ENCODE measurements at regions not wholly inside any gene's neighbourhood (a gene's known extent, or its start where the extent isn't known, plus 50 kb on each side); places are given as distances from the start of the nearest gene placed in this dataset.

- no peak overlapping the region for H3K4me3 ChIP-seq (ENCODE audit: low read depth, low read length)
- peak; percentile 83 for DNase-seq (ENCODE audit: low read depth)
Observed at GRCh38 chr2:196275646-196276352, 104.4 kb upstream of the STK17B start.

DNA sequence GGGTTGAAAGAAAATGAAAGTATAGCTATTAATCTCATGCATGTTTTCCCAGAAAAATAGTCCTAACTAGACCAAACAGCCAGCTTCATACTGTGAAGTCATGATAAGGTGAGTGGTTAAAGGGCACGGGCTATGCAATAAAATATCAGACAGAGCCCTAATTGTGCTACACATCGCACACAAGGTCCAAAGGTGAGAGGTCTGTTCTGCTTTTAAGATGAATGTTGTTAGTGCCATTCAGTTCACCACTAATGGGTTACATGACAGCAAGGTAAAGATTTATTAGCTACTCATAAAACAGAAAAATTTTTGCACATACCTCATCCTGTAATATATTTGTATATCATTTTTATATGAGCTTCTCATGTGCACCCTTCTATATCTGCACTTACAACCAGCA, 105.0 kb upstream of the STK17B start:
- H3K4me3 ChIP-seq (ENCODE audit: low read depth, low read length) = no peak overlapping the region
- no peak for DNase-seq (ENCODE audit: low read depth)

DNA sequence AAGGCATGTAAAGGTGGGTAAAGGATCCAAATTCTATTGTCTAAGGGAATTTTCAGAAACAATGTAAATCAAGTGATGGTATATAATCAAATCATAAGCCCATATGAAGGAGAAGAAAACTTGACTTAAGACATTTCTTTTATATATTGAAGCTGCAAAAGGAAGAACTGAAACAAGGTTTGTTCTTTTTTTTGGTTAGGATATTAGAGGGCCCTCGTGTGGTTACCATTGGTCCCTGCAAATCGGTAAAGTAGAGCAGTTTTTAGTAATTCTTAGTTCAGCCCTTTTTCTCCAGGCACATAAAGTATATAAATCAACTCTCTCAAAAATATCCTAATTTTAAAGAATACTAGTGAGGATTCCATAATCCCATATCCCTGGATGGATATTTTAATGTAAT, 105.6 kb upstream of the STK17B start:
- H3K4me3 ChIP-seq (ENCODE audit: low read depth, low read length) = no peak overlapping the region
- no peak for DNase-seq (ENCODE audit: low read depth)

- H3K4me3 ChIP-seq (ENCODE audit: low read depth, low read length) = no peak overlapping the region
- DNase-seq (ENCODE audit: low read depth) = peak; percentile 46
Observed at GRCh38 chr2:196278491-196278911, 107.1 kb upstream of the STK17B start.

- DNase-seq (ENCODE audit: low read depth) = no peak
- H3K4me3 ChIP-seq (ENCODE audit: low read depth, low read length) = no peak overlapping the region
Observed at GRCh38 chr2:196279541-196279940, 108.2 kb upstream of the STK17B start.

DNA sequence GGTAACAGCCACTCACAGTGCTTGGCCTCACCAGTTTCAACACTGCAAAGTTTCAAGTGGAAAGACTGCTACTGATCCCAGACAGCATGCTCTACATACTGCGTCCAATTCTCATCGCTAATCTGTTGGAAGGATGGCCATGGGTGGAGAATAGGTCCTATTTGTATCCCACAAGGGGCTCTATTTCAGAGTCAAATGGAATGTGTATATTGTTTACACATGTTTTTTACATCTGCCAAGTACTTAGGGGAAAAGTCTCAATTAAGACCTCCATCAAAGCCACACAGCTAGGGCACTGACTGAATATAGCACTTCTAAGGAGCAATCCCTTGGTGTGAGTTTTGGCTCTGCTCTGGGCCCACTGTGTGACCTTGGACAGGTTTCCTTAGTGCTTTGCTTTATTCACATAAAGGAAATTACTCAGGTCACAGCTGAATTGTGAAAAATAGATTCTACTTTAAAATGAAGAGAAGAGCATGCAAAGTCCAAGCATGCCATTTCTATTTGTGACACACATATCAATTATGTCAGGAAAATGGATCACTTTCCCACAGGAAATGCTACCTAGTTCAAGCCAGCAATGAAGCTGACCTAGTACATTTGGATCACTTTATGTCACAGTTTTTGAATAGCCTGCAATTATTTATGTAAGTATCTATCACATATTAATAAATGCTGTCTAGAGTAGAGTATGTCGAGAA, 112.9 kb upstream of the STK17B start:
- no peak overlapping the region for H3K4me3 ChIP-seq (ENCODE audit: low read depth, low read length)

DNA sequence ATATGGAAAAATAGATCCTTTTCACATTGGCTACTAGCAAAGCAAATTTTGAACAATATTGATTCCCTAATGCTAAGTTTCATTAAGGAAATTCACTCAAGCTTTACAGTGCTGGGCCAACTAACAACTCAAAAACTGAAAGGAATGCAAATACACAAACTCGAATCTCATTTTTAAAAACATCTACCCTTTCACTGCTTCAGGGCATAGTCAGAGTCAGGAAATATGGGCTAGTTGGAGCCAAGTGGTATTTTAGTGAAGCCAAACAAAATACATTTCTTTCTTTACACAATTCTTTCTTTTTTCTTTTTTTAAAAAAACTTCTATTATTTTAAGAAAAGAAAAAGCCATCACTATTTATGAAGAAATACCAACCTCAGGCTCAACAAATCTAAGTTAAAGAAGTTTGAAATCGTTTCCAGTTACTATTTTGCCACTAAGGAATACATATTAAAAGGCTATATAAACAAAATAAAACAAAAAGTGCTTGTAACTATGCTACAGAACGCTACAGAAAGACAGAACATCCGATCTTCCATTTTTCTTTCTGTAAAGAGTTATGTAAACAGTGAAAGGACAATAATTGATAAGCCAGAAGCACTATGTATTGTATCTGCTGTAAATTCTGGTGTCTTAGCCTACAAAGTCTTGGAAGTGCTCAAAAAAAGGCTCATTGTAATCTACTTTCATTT, 113.6 kb upstream of the STK17B start:
- DNase-seq (ENCODE audit: low read depth) = no peak

More for the DNA sequence above, 112.9 kb upstream of the STK17B start:
- no peak for DNase-seq (ENCODE audit: low read depth)

DNA sequence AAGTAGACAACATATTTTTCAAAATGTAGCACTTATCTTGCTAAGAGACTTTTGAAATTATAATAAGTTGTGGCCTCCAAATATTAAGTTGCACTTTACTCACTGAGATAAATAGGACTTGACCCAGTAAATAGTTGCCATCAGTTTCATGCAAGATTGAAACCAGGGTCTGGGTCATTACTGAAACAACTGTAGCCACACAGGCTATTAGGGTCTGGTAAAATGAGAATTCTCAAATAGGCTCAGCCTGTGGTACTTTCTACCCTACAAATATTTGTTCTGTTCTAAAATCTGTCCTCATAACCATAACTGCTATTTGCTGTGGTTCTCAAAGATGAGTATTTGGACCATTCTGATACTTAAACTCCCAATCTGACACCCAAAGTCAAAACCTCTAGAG, 115.4 kb upstream of the STK17B start:
- DNase-seq (ENCODE audit: low read depth) = no peak
- no peak overlapping the region for H3K4me3 ChIP-seq (ENCODE audit: low read depth, low read length)

More for the DNA sequence above, 113.6 kb upstream of the STK17B start:
- no peak overlapping the region for H3K4me3 ChIP-seq (ENCODE audit: low read depth, low read length)

- DNase-seq (ENCODE audit: low read depth) = no peak
- H3K4me3 ChIP-seq (ENCODE audit: low read depth, low read length) = no peak overlapping the region
Observed at GRCh38 chr2:196287523-196287922, 116.1 kb upstream of the STK17B start.

- no peak overlapping the region for H3K4me3 ChIP-seq (ENCODE audit: low read depth, low read length)
- no peak for DNase-seq (ENCODE audit: low read depth)
Observed at GRCh38 chr2:196288006-196288538, 116.7 kb upstream of the STK17B start.

GRCh38 chr2:196289000-196289399, 117.6 kb upstream of the STK17B start:
- no peak overlapping the region for H3K4me3 ChIP-seq (ENCODE audit: low read depth, low read length)
- DNase-seq (ENCODE audit: low read depth) = no peak

- DNase-seq (ENCODE audit: low read depth) = no peak
Observed at GRCh38 chr2:196290136-196290535, 118.8 kb upstream of the STK17B start.

GRCh38 chr2:196290569-196290968, 119.2 kb upstream of the STK17B start:
- no peak for DNase-seq (ENCODE audit: low read depth)
- no peak overlapping the region for H3K4me3 ChIP-seq (ENCODE audit: low read depth, low read length)

More at GRCh38 chr2:196290136-196290535, 118.8 kb upstream of the STK17B start:
- H3K4me3 ChIP-seq (ENCODE audit: low read depth, low read length) = no peak overlapping the region

- no peak overlapping the region for H3K4me3 ChIP-seq (ENCODE audit: low read depth, low read length)
- no peak for DNase-seq (ENCODE audit: low read depth)
Observed at GRCh38 chr2:196291426-196291825, 120.0 kb upstream of the STK17B start.

DNA sequence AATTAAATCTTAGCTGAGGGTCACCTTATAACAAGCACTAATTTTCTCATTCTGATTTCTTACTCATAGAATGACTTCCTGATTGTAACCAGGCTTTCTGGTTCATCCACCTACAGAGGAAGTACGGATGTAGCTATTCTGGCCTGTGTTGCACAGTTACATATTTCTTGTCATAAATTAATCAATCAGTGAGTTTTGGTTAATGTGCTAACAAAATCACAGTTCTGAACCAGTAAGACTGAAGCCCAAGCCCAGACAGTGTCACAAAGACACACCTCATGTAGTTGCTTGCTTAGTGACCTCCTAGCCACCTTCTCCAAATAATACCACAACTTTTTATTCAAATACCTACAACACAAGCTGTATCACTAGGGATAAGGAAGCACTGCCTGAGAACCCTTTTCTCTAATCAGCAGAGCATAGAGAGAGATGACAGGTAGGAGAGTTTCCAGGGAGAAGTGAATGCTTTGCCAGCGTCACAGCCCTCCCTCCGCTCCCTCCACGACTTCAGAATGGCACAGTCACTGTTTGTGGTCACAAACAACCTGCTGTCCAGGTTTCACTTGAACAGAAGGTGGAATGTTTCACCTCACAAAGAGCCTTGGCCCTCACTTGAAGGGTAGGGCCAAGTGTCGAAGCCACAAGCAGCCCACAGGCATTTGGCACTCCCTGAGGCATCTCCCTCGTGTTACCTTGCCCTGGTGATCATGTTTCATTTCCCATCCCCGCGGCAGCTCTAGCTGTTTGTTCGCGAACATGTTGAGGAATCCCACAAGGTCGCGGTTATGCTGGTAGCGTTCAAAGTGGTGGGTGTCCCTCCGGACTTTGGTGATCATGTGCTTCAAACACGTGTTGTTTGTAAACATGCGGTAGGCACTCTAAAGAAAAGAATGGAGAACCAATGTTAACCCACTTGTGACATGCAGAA, 120.8 kb upstream of the STK17B start:
- H3K4me3 ChIP-seq (ENCODE audit: low read depth, low read length) = no peak overlapping the region
- DNase-seq (ENCODE audit: low read depth) = no peak

GRCh38 chr2:196293751-196294515, 122.6 kb upstream of the STK17B start:
- H3K4me3 ChIP-seq (ENCODE audit: low read depth, low read length) = no peak overlapping the region
- DNase-seq (ENCODE audit: low read depth) = peak; percentile 77

DNA sequence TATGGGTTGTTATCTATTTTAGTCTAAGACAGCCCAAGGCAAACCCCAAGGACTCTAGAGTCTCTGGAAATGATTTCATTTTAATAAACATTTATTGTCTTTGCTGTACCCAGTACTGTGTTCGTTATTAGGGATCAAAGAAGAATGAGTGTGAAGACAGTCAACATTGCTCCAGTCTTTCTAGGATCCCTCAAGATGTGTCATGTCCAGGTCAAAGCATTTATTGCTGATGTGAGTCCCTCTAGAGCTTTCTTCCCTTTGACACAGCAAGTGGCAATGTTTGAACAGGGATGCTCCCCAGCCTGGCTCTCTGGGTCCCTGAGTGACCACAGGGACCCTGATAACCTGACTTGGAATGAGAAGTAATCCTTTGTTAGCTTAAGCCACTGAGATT, 123.1 kb upstream of the STK17B start:
- no peak for DNase-seq (ENCODE audit: low read depth)
- no peak overlapping the region for H3K4me3 ChIP-seq (ENCODE audit: low read depth, low read length)

DNA sequence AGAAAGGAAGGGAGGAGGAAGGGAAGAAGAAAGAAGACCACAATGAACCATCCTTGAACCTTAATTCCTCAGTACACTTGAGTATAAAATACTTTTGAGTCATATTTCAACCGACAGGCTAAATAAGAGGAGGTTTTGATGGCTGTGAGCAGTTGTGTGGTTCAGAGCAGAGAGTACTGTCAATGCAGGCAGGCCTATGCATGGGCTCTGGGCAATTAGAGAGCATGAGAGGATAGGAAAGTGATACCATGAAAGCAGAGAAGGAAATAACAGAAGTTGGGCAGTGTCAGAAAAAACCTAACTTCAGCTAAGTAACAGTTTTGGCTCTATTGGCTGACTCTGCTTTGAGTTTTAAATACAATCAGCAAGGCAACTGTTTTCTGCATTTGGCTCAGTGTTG, 123.6 kb upstream of the STK17B start:
- no peak overlapping the region for H3K4me3 ChIP-seq (ENCODE audit: low read depth, low read length)
- DNase-seq (ENCODE audit: low read depth) = no peak
